Neuronal stem cell (in vitro differentiated cells): ENCODE measurements at regions not wholly inside any gene's neighbourhood (a gene's known extent, or its start where the extent isn't known, plus 50 kb on each side); places are given as distances from the start of the nearest gene placed in this dataset.

Experiments used
- DNase-seq: peaks from one replicate; pipeline ENCODE4 v3.0.0-alpha.2; 2013; ENCODE audit warnings: low spot score
- H2AFZ ChIP-seq: one replicate; pipeline ENCODE4 v1.6.1; 2013; ENCODE audit warnings: mild to moderate bottlenecking, low read length, inconsistent platforms
- H2AK5ac ChIP-seq: 2 replicates; pipeline ENCODE4 v1.6.1; 2013; ENCODE audit warnings: low read depth, mild to moderate bottlenecking, inconsistent platforms, low read length, moderate library complexity, mixed read lengths
- H2BK120ac ChIP-seq: 2 replicates; pipeline ENCODE4 v1.6.1; 2013; ENCODE audit warnings: low read depth, mild to moderate bottlenecking, inconsistent platforms, low read length, moderate library complexity, mixed read lengths
- H2BK12ac ChIP-seq: one replicate; pipeline ENCODE4 v1.6.1; 2013; ENCODE audit warnings: low read length, inconsistent platforms
- H2BK15ac ChIP-seq: 2 replicates; pipeline ENCODE4 v1.6.1; 2013; ENCODE audit warnings: mild to moderate bottlenecking, low read length, inconsistent platforms, mixed read lengths
- H2BK5ac ChIP-seq: one replicate; pipeline ENCODE4 v1.6.1; 2013; ENCODE audit warnings: inconsistent platforms, mild to moderate bottlenecking, low read length, moderate library complexity
- H3K14ac ChIP-seq: one replicate; pipeline ENCODE4 v1.6.1; 2013; ENCODE audit warnings: low read length, inconsistent platforms
- H3K18ac ChIP-seq: 2 replicates; pipeline ENCODE4 v1.6.1; 2013; ENCODE audit warnings: low read length, inconsistent platforms
- H3K23ac ChIP-seq: 2 replicates; pipeline ENCODE4 v1.6.1; 2013; ENCODE audit warnings: low read depth, mild to moderate bottlenecking, mixed read lengths, low read length, inconsistent platforms; ENCODE audit not compliant: poor library complexity
- H3K27ac ChIP-seq: replicated peaks from 3 replicates; pipeline ENCODE4 v1.5.1; 2013; ENCODE audit warnings: low read length, inconsistent platforms
- H3K27me3 ChIP-seq, 3 experiments: 2 replicates each; pipeline ENCODE4 v1.6.1; 2013; ENCODE audit warnings: low read length in 3 of 3, mild to moderate bottlenecking in 2 of 3, inconsistent platforms in 1 of 3, low read depth in 1 of 3, mixed read lengths in 1 of 3, moderate library complexity in 1 of 3; ENCODE audit not compliant: control insufficient read depth in 3 of 3, insufficient read depth in 3 of 3
- H3K36me3 ChIP-seq, 2 donors: replicated peaks in 1 of 2; 2 replicates each; pipeline ENCODE4 v1.6.1; 2013; ENCODE audit warnings: low read length in 2 of 2; ENCODE audit not compliant: control insufficient read depth in 2 of 2, insufficient read depth in 2 of 2
- H3K4ac ChIP-seq: 2 replicates; pipeline ENCODE4 v1.6.1; 2013; ENCODE audit warnings: inconsistent platforms, mild to moderate bottlenecking, low read length, moderate library complexity
- H3K4me1 ChIP-seq, 2 donors: 1 replicate in 1 of 2; 2 replicates in 1 of 2; pipeline ENCODE4 v1.6.1; 2013; ENCODE audit warnings: low read length in 2 of 2, low read depth in 1 of 2; ENCODE audit not compliant: control insufficient read depth in 2 of 2, insufficient read depth in 1 of 2
- H3K4me2 ChIP-seq: one replicate; pipeline ENCODE4 v1.6.1; 2013; ENCODE audit warnings: mild to moderate bottlenecking, low read length, inconsistent platforms; ENCODE audit not compliant: insufficient read depth, poor library complexity, severe bottlenecking
- H3K4me3 ChIP-seq, 2 donors: 2 replicates each; pipeline ENCODE4 v1.5.1; 2013; ENCODE audit warnings: low read length in 2 of 2, mild to moderate bottlenecking in 2 of 2, inconsistent platforms in 1 of 2, moderate library complexity in 1 of 2
- H3K79me1 ChIP-seq: one replicate; pipeline ENCODE4 v1.6.1; 2013; ENCODE audit warnings: low read depth, mild to moderate bottlenecking, inconsistent platforms, low read length, moderate library complexity
- H3K9ac ChIP-seq: one replicate; pipeline ENCODE4 v1.6.1; 2013; ENCODE audit warnings: mild to moderate bottlenecking, low read depth, low read length, inconsistent platforms; ENCODE audit not compliant: poor library complexity
- H3K9me3 ChIP-seq, 2 donors: replicated peaks in 1 of 2; 2 replicates each; pipeline versions ENCODE3 to v1.6.1; 2013; ENCODE audit warnings: low read length in 2 of 2, mild to moderate bottlenecking in 2 of 2, inconsistent platforms in 1 of 2, low read depth in 1 of 2, mixed read lengths in 1 of 2, moderate library complexity in 1 of 2; ENCODE audit not compliant: control insufficient read depth in 2 of 2, insufficient read depth in 1 of 2
- H4K8ac ChIP-seq: one replicate; pipeline ENCODE4 v1.6.1; 2013; ENCODE audit warnings: low read depth, mild to moderate bottlenecking, inconsistent platforms, low read length, moderate library complexity
- H4K91ac ChIP-seq: one replicate; pipeline ENCODE4 v1.6.1; 2013; ENCODE audit warnings: low read length, low read depth, mild to moderate bottlenecking, inconsistent platforms; ENCODE audit not compliant: poor library complexity
- WGBS, 2 donors: extraction: QIAGEN DNeasy Blood & Tissue Kit; methylation state at CpG; one replicate each; pipeline ENCODE4 v1.1.7; 2013; ENCODE audit warnings: missing lambda C conversion rate in 2 of 2, mixed read lengths in 1 of 2; ENCODE audit not compliant: insufficient read length in 2 of 2, insufficient replicate concordance in 1 of 2; ENCODE audit errors: extremely low coverage in 2 of 2; 5-methylcytosine and 5-hydroxymethylcytosine counted together

DNA sequence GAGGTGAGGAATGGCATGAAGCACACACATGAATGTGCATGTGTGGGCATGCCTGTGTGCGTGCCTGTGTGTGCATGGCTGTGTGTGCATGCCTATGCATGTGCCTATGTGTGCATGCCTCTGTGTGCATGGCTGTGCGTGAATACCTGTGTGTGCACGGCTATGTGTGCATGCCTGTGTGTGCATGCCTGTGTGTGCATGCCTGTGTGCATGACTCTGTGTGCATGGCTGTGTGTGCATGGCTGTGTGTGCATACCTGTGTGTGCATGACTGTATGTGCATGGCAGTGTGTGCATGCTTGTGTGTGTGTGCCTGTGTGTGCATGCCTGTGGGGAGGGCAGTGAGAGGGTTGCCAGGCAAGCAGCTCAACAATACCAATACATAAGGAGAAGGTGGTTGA is 276.5 kb upstream of the ERCC4 start:
- Histone ChIP-seq H3K23ac (peak overlapping the region; percentile 70), H3K4me2 (no peak overlapping the region), H2AK5ac (no peak overlapping the region), H3K27ac (no peak overlapping the region), H3K9ac (peak overlapping the region; percentile 79), H3K27me3 (no peaks in the 10 kb centered on the region), H3K14ac (peak overlapping the region; percentile 95), H3K4me3 (peak overlapping the region in 1 of 2 donors; percentile 69), H2AFZ (no peak overlapping the region), H2BK12ac (peak overlapping the region; percentile 12), H3K4me1 (peaks cover 0 to 4% of the 10 kb centered on the region in 2 donors), H3K4ac (no peak overlapping the region), H4K91ac (no peak overlapping the region), H4K8ac (peak overlapping the region; percentile 89), H2BK5ac (no peak overlapping the region), H2BK15ac (no peak overlapping the region), H3K36me3 (no peaks in the 10 kb centered on the region), H3K18ac (peak overlapping the region; percentile 74), H3K9me3 (peaks cover 0 to 4% of the 10 kb centered on the region in 2 donors), H2BK120ac (no peak overlapping the region), H3K79me1 (no peaks in the 10 kb centered on the region)
- no CpG with 5 or more reads among the region's 3 CpGs for WGBS, 2 donors
- no peak for DNase-seq

DNA sequence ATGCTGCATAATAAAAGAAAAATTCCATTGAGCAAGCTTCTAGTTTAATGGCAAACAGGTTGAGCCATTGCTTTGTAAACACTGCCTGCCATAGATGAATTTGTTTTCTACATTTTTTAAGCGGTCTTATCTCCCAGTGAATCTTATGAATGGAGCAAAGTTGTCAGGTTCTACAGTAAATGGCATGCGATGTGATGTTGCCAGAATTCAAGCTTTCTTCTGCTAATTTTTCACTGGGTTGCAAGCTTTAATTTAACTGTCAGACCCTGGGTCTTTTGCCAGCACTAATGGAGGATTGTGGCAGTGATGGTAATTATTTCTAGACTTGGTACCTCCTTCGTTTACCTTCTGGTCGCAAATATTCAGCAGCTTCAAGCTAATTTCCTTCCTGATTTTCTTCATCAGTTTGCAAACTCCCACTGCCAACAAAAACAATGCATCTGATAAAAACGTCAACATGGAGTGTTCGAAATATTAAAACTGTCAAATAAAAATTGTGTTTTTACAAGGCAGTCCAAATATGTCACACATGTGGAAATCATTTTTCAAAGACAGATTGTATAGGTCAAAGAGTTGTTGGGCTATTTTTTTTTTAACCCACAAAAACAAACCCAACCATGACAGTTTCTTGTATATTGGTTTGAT is 274.2 kb upstream of the ERCC4 start:
- no peak overlapping the region for H3K27ac ChIP-seq
- H3K27me3 ChIP-seq, result no peaks in the 10 kb centered on the region
- H3K36me3 ChIP-seq, result no peaks in the 10 kb centered on the region
- H2BK12ac ChIP-seq, result no peak overlapping the region
- no peaks in the 10 kb centered on the region for H3K79me1 ChIP-seq
- no peak overlapping the region for H3K4ac ChIP-seq
- peaks cover 0 to 4% of the 10 kb centered on the region in 2 donors for H3K9me3 ChIP-seq
- no peak overlapping the region for H4K8ac ChIP-seq
- no peak overlapping the region for H3K4me3 ChIP-seq
- no peak overlapping the region for H3K9ac ChIP-seq
- no peak overlapping the region for H2AK5ac ChIP-seq
- no peak overlapping the region for H3K4me2 ChIP-seq
- WGBS, 2 donors, result no CpG with 5 or more reads among the region's 6 CpGs
- H2BK15ac ChIP-seq, result no peak overlapping the region
- no peak overlapping the region for H3K18ac ChIP-seq
- no peak overlapping the region for H4K91ac ChIP-seq
- H3K23ac ChIP-seq, result no peak overlapping the region
- H2BK120ac ChIP-seq, result no peak overlapping the region
- peaks cover 0 to 4% of the 10 kb centered on the region in 2 donors for H3K4me1 ChIP-seq
- DNase-seq, result no peak
- H2BK5ac ChIP-seq, result no peak overlapping the region
- no peak overlapping the region for H3K14ac ChIP-seq
- H2AFZ ChIP-seq, result no peak overlapping the region

DNA sequence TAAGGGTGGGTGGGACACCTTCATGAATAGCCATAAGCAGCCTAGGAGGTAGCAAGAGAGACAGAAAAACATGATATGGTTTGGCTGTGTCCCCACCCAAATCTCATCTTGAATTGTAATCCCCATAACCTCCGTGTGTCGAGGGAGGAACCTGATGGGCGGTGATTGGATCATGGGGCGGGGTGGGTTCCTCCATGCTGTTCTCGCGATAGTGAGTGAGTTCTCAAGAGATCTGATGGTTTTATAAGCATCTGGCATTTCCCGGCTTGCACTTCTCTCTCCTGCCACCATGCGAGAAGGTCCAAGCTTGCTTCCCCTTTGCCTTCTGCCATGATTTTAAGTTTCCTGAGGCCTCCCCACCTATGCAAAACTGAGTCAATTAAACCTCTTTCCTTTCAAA is 259.1 kb upstream of the ERCC4 start:
- H2AK5ac ChIP-seq, result no peak overlapping the region
- H2AFZ ChIP-seq, result no peak overlapping the region
- H2BK5ac ChIP-seq, result no peak overlapping the region
- H4K8ac ChIP-seq, result no peak overlapping the region
- H3K27ac ChIP-seq, result no peak overlapping the region
- peaks cover 0 to 2% of the 10 kb centered on the region in 2 donors for H3K9me3 ChIP-seq
- no peaks in the 10 kb centered on the region for H3K79me1 ChIP-seq
- no peak overlapping the region for H2BK12ac ChIP-seq
- no peak overlapping the region for H3K9ac ChIP-seq
- no peak overlapping the region for H4K91ac ChIP-seq
- H3K4me3 ChIP-seq, result no peak overlapping the region
- H3K36me3 ChIP-seq, result no peaks in the 10 kb centered on the region
- no peak overlapping the region for H3K4me2 ChIP-seq
- H3K14ac ChIP-seq, result no peak overlapping the region
- no peaks in the 10 kb centered on the region for H3K4me1 ChIP-seq
- no peak overlapping the region for H2BK15ac ChIP-seq
- no peak overlapping the region for H3K23ac ChIP-seq
- no peak for DNase-seq
- no peak overlapping the region for H2BK120ac ChIP-seq
- WGBS, 2 donors, result no CpG with 5 or more reads among the region's 8 CpGs
- no peak overlapping the region for H3K18ac ChIP-seq
- H3K27me3 ChIP-seq, result no peaks in the 10 kb centered on the region
- H3K4ac ChIP-seq, result no peak overlapping the region

DNA sequence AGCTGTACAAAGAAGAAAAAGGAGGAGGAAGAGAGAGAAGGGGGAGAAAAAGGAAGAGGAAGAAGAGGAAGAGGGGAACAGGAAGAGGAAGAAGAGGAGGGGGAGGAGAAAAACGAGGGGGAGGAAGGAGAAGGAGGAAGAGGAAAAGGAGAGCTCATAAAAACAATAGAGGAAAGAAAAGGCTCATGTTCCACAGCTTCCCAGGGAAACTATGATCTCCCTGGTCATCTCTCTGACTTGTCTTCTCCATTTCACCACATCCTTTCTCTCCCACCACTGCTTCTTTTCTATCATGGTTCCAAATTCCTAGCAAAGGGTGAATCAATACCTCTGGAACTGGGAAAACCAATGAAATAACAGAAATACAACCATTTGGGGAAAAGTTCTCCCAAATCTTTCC is 254.1 kb upstream of the ERCC4 start:
- Histone ChIP-seq H2BK15ac (no peak overlapping the region), H4K8ac (no peak overlapping the region), H3K4me1 (no peaks in the 10 kb centered on the region), H3K4ac (no peak overlapping the region), H3K4me2 (no peak overlapping the region), H3K27me3 (no peaks in the 10 kb centered on the region), H2BK120ac (no peak overlapping the region), H3K27ac (no peak overlapping the region), H3K23ac (no peak overlapping the region), H3K18ac (no peak overlapping the region), H3K36me3 (no peaks in the 10 kb centered on the region), H3K9ac (no peak overlapping the region), H3K9me3 (peaks cover 0 to under 1% of the 10 kb centered on the region in 2 donors), H3K79me1 (no peaks in the 10 kb centered on the region), H4K91ac (no peak overlapping the region), H2BK5ac (no peak overlapping the region), H2AFZ (no peak overlapping the region), H2AK5ac (no peak overlapping the region), H3K4me3 (no peak overlapping the region), H3K14ac (no peak overlapping the region), H2BK12ac (no peak overlapping the region)
- no CpG with 5 or more reads among the region's 1 CpG for WGBS, 2 donors
- no peak for DNase-seq
